ENCODE measurements at regions not wholly inside any gene's neighbourhood (a gene's known extent, or its start where the extent isn't known, plus 50 kb on each side); places are given as distances from the start of the nearest gene placed in this dataset.
"Not testable (repeated sequence)": the region's sequence is repeated elsewhere in the genome, so short reads cannot be mapped to it uniquely, and the experiment has no call there.

DNA sequence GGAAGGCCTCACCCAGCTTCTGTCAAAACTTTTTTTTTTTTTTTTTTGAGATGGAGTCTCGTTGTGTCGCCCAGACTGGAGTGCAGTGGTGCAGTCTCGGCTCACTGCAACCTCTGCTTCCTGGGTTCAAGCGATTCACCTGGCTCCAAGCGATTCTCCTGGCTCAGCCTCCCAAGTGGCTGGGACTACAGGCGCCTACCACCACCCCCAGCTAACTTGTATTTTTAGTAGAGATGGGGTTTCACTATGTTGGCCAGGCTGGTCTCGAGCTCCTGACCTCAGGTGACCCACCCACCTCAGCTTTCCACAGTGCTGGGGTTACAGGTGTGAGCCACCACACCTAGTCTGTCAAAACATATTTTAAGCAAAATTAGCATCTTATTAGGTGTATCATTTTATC is 71.7 kb upstream of the WNT7B start:
- not testable (repeated sequence) for TF ChIP-seq EP300, POLR2AphosphoS5, POLR2A (IDR thresholded peaks at IDR 0.05)
- TF ChIP-seq, protein P1, sequence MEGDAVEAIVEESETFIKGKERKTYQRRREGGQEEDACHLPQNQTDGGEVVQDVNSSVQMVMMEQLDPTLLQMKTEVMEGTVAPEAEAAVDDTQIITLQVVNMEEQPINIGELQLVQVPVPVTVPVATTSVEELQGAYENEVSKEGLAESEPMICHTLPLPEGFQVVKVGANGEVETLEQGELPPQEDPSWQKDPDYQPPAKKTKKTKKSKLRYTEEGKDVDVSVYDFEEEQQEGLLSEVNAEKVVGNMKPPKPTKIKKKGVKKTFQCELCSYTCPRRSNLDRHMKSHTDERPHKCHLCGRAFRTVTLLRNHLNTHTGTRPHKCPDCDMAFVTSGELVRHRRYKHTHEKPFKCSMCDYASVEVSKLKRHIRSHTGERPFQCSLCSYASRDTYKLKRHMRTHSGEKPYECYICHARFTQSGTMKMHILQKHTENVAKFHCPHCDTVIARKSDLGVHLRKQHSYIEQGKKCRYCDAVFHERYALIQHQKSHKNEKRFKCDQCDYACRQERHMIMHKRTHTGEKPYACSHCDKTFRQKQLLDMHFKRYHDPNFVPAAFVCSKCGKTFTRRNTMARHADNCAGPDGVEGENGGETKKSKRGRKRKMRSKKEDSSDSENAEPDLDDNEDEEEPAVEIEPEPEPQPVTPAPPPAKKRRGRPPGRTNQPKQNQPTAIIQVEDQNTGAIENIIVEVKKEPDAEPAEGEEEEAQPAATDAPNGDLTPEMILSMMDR (IDR thresholded peaks at IDR 0.05) = not testable (repeated sequence)
